HEK293 (cell line): ENCODE measurements at regions not wholly inside any gene's neighbourhood (a gene's known extent, or its start where the extent isn't known, plus 50 kb on each side); places are given as distances from the start of the nearest gene placed in this dataset.

Experiments
- YY1 ChIP-seq: fragments of 450-650 bp; formaldehyde crosslinking; IDR thresholded peaks from 2 replicates; pipeline ENCODE4 v1.5.1; 2018; ENCODE audit warnings: missing biosample characterization, missing genetic modification characterization
- ZBTB1 ChIP-seq: fragments of 450-650 bp; formaldehyde crosslinking; IDR thresholded peaks from 2 replicates; pipeline ENCODE4 v1.5.1; 2016; ENCODE audit warnings: missing biosample characterization, missing genetic modification characterization
- ZBTB21 ChIP-seq: fragments of 450-650 bp; formaldehyde crosslinking; IDR thresholded peaks from 2 replicates; pipeline ENCODE4 v1.5.1; 2017; ENCODE audit warnings: missing biosample characterization, missing genetic modification characterization
- ZFP3 ChIP-seq: fragments of 450-650 bp; formaldehyde crosslinking; IDR thresholded peaks from 2 replicates; pipeline ENCODE4 v1.5.1; 2016; ENCODE audit warnings: low read depth, missing biosample characterization, missing genetic modification characterization
- ZNF146 ChIP-seq: fragments of 450-650 bp; formaldehyde crosslinking; IDR thresholded peaks from 2 replicates; pipeline ENCODE4 v1.5.1; 2016; ENCODE audit warnings: missing biosample characterization, missing genetic modification characterization
- ZNF423 ChIP-seq: fragments of 450-650 bp; formaldehyde crosslinking; IDR thresholded peaks from 2 replicates; pipeline ENCODE4 v1.5.1; 2016; ENCODE audit warnings: missing biosample characterization, missing genetic modification characterization
- ZNF837 ChIP-seq: fragments of 450-650 bp; formaldehyde crosslinking; IDR thresholded peaks from 2 replicates; pipeline ENCODE4 v1.5.1; 2016; ENCODE audit warnings: missing biosample characterization, missing genetic modification characterization
- TF ChIP-seq, protein P1 (sequence below): fragments of 450-650 bp; formaldehyde crosslinking; IDR thresholded peaks from 2 replicates; pipeline ENCODE4 v1.5.1; 2016; ENCODE audit warnings: missing biosample characterization, missing genetic modification characterization
- TF ChIP-seq, protein P2 (sequence below): fragments of 450-650 bp; formaldehyde crosslinking; IDR thresholded peaks from 2 replicates; pipeline ENCODE4 v1.5.1; 2017; ENCODE audit warnings: missing biosample characterization, missing genetic modification characterization
- TF ChIP-seq, protein P3 (sequence below): fragments of 450-650 bp; formaldehyde crosslinking; IDR thresholded peaks from 2 replicates; pipeline ENCODE4 v1.5.1; 2017; ENCODE audit warnings: missing biosample characterization, missing genetic modification characterization
- TF ChIP-seq, protein P4 (sequence below): fragments of 450-650 bp; formaldehyde crosslinking; optimal IDR thresholded peaks from 2 replicates; pipeline ENCODE3; 2016; ENCODE audit warnings: missing biosample characterization, mild to moderate bottlenecking, missing genetic modification characterization
- TF ChIP-seq, protein P5 (sequence below): fragments of 450-650 bp; formaldehyde crosslinking; conservative IDR thresholded peaks from 2 replicates; pipeline ENCODE4 v1.5.1; 2016; ENCODE audit warnings: low read depth, missing biosample characterization, missing genetic modification characterization

DNA sequence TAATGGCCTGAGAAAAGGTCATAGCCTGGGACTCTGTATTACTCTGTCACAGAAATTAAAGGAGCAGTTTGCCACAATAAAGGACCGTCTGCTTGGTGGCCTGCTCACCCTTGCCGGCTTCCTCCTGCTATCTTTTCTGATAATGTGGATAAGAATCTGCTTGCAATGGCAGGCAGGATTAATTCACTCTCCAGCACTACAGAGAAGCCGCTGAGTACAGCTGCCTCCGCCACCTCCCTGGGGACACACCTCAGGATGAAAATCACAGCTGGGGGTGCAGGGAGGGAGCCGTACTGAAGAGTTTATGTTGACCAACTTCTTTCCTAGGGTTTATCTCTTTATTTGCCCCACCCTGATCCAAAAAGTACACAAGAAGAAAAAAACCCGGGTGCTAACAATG, 245.9 kb upstream of the RPL38 start:
- no peak for TF ChIP-seq YY1
- TF ChIP-seq, protein P1, sequence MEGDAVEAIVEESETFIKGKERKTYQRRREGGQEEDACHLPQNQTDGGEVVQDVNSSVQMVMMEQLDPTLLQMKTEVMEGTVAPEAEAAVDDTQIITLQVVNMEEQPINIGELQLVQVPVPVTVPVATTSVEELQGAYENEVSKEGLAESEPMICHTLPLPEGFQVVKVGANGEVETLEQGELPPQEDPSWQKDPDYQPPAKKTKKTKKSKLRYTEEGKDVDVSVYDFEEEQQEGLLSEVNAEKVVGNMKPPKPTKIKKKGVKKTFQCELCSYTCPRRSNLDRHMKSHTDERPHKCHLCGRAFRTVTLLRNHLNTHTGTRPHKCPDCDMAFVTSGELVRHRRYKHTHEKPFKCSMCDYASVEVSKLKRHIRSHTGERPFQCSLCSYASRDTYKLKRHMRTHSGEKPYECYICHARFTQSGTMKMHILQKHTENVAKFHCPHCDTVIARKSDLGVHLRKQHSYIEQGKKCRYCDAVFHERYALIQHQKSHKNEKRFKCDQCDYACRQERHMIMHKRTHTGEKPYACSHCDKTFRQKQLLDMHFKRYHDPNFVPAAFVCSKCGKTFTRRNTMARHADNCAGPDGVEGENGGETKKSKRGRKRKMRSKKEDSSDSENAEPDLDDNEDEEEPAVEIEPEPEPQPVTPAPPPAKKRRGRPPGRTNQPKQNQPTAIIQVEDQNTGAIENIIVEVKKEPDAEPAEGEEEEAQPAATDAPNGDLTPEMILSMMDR (tag by site-specific recombination) = no peak
- no peak for TF ChIP-seq ZNF423 (tag by site-specific recombination)
- TF ChIP-seq, protein P2, sequence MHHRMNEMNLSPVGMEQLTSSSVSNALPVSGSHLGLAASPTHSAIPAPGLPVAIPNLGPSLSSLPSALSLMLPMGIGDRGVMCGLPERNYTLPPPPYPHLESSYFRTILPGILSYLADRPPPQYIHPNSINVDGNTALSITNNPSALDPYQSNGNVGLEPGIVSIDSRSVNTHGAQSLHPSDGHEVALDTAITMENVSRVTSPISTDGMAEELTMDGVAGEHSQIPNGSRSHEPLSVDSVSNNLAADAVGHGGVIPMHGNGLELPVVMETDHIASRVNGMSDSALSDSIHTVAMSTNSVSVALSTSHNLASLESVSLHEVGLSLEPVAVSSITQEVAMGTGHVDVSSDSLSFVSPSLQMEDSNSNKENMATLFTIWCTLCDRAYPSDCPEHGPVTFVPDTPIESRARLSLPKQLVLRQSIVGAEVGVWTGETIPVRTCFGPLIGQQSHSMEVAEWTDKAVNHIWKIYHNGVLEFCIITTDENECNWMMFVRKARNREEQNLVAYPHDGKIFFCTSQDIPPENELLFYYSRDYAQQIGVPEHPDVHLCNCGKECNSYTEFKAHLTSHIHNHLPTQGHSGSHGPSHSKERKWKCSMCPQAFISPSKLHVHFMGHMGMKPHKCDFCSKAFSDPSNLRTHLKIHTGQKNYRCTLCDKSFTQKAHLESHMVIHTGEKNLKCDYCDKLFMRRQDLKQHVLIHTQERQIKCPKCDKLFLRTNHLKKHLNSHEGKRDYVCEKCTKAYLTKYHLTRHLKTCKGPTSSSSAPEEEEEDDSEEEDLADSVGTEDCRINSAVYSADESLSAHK (tag by site-specific recombination) = no peak
- no peak for TF ChIP-seq ZNF146 (tag by site-specific recombination)
- TF ChIP-seq, protein P3, sequence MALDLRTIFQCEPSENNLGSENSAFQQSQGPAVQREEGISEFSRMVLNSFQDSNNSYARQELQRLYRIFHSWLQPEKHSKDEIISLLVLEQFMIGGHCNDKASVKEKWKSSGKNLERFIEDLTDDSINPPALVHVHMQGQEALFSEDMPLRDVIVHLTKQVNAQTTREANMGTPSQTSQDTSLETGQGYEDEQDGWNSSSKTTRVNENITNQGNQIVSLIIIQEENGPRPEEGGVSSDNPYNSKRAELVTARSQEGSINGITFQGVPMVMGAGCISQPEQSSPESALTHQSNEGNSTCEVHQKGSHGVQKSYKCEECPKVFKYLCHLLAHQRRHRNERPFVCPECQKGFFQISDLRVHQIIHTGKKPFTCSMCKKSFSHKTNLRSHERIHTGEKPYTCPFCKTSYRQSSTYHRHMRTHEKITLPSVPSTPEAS (tag by site-specific recombination) = no peak
- TF ChIP-seq ZNF837 = no peak
- TF ChIP-seq ZBTB1 (tag by site-specific recombination) = no peak
- TF ChIP-seq, protein P4, sequence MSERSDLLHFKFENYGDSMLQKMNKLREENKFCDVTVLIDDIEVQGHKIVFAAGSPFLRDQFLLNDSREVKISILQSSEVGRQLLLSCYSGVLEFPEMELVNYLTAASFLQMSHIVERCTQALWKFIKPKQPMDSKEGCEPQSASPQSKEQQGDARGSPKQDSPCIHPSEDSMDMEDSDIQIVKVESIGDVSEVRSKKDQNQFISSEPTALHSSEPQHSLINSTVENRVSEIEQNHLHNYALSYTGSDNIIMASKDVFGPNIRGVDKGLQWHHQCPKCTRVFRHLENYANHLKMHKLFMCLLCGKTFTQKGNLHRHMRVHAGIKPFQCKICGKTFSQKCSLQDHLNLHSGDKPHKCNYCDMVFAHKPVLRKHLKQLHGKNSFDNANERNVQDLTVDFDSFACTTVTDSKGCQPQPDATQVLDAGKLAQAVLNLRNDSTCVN = no peak
- no peak for TF ChIP-seq ZFP3 (tag by site-specific recombination)
- TF ChIP-seq ZBTB21 (tag by site-specific recombination) = no peak
- TF ChIP-seq, protein P5, sequence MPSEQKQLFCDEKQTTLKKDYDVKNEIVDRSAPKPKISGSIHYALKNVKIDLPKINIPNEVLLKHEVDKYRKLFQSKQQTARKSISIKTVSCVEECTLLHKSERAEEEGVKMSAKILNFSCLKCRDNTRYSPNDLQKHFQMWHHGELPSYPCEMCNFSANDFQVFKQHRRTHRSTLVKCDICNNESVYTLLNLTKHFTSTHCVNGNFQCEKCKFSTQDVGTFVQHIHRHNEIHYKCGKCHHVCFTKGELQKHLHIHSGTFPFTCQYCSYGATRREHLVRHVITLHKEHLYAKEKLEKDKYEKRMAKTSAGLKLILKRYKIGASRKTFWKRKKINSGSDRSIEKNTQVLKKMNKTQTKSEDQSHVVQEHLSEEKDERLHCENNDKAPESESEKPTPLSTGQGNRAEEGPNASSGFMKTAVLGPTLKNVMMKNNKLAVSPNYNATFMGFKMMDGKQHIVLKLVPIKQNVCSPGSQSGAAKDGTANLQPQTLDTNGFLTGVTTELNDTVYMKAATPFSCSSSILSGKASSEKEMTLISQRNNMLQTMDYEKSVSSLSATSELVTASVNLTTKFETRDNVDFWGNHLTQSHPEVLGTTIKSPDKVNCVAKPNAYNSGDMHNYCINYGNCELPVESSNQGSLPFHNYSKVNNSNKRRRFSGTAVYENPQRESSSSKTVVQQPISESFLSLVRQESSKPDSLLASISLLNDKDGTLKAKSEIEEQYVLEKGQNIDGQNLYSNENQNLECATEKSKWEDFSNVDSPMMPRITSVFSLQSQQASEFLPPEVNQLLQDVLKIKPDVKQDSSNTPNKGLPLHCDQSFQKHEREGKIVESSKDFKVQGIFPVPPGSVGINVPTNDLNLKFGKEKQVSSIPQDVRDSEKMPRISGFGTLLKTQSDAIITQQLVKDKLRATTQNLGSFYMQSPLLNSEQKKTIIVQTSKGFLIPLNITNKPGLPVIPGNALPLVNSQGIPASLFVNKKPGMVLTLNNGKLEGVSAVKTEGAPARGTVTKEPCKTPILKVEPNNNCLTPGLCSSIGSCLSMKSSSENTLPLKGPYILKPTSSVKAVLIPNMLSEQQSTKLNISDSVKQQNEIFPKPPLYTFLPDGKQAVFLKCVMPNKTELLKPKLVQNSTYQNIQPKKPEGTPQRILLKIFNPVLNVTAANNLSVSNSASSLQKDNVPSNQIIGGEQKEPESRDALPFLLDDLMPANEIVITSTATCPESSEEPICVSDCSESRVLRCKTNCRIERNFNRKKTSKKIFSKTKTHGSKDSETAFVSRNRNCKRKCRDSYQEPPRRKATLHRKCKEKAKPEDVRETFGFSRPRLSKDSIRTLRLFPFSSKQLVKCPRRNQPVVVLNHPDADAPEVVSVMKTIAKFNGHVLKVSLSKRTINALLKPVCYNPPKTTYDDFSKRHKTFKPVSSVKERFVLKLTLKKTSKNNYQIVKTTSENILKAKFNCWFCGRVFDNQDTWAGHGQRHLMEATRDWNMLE (tag by site-specific recombination) = no peak
